IMR-90 (cell line): ENCODE measurements at regions not wholly inside any gene's neighbourhood (a gene's known extent, or its start where the extent isn't known, plus 50 kb on each side); places are given as distances from the start of the nearest gene placed in this dataset.

Source experiments
- BHLHE40 ChIP-seq: fragments of 150-350 bp; IDR thresholded peaks from 2 replicates; pipeline ENCODE4 v1.6.1; 2016; ENCODE audit warnings: mild to moderate bottlenecking, low read depth, low read length
- CEBPB ChIP-seq: IDR thresholded peaks from 2 replicates; pipeline ENCODE4 v1.6.1; 2012; ENCODE audit warnings: low read depth, low read length, improper control_type of control experiment
- NFE2L2 ChIP-seq: fragments of 150-350 bp; IDR thresholded peaks from 2 replicates; pipeline ENCODE4 v1.6.1; 2016; ENCODE audit warnings: low read depth, mild to moderate bottlenecking, low read length
- TF ChIP-seq, protein P1 (sequence below): conservative IDR thresholded peaks from 2 replicates; pipeline ENCODE4 v1.5.1; 2012; ENCODE audit warnings: mild to moderate bottlenecking, low read depth, low read length, improper control_type of control experiment

DNA sequence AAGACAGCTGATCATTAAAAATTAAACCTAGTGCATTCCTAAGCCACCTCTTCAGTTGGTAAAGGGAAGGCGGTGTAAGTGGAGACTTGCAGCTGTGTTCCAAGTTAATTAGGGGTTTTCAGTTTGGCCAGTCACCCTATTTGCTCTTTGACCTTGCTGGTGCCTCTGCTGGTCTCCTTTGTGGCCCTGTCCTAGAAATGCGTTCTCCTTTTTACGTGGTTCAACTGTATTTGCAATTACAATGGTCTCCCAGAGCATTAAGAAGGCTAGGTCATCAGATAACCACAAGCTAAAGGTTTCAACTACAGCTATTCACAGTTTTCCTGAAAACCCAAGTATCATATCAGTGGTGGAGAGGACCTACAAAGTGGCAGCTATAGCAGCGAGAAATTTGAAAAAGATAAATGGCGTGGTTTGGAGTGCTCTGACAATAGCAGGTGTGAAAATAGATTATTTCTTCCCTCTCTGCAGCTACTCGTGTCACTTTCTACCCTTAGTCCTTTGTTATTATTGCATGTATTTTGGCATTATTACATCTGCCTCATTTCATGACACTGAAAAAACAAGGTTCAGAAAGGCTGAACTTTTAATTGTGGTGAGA is 203.5 kb upstream of the TBC1D5 start:
- TF ChIP-seq BHLHE40 (no peak), CEBPB (no peak), NFE2L2 (no peak)
- TF ChIP-seq, protein P1, sequence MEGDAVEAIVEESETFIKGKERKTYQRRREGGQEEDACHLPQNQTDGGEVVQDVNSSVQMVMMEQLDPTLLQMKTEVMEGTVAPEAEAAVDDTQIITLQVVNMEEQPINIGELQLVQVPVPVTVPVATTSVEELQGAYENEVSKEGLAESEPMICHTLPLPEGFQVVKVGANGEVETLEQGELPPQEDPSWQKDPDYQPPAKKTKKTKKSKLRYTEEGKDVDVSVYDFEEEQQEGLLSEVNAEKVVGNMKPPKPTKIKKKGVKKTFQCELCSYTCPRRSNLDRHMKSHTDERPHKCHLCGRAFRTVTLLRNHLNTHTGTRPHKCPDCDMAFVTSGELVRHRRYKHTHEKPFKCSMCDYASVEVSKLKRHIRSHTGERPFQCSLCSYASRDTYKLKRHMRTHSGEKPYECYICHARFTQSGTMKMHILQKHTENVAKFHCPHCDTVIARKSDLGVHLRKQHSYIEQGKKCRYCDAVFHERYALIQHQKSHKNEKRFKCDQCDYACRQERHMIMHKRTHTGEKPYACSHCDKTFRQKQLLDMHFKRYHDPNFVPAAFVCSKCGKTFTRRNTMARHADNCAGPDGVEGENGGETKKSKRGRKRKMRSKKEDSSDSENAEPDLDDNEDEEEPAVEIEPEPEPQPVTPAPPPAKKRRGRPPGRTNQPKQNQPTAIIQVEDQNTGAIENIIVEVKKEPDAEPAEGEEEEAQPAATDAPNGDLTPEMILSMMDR, result no peak
